NCI-H1694 (cell line): ENCODE measurements at regions not wholly inside any gene's neighbourhood (a gene's known extent, or its start where the extent isn't known, plus 50 kb on each side); places are given as distances from the start of the nearest gene placed in this dataset.
A peak's percentile ranks its signal among the peaks of the same experiment; 100 is the strongest.
"Not testable (repeated sequence)": the region's sequence is repeated elsewhere in the genome, so short reads cannot be mapped to it uniquely, and the experiment has no call there.

Source experiments
- DNase-seq: peaks from one replicate; lab custom pipeline; 2025; lab: John Stamatoyannopoulos, UW

- no peak for DNase-seq
These were observed 141.6 kb downstream of the KCNJ12 start for GRCh38 chr17:21517538-21518293.

GRCh38 chr17:21522755-21523336, 146.7 kb downstream of the KCNJ12 start:
- DNase-seq = no peak

GRCh38 chr17:21523497-21524210, 147.5 kb downstream of the KCNJ12 start:
- peak; percentile 46 for DNase-seq

GRCh38 chr17:21524211-21524591, 148.0 kb downstream of the KCNJ12 start:
- DNase-seq = peak; percentile 64

GRCh38 chr17:21525464-21526130, 149.4 kb downstream of the KCNJ12 start:
- no peak for DNase-seq

GRCh38 chr17:21528031-21528695, 152.0 kb downstream of the KCNJ12 start:
- no peak for DNase-seq

GRCh38 chr17:21530311-21530710, 154.2 kb downstream of the KCNJ12 start:
- no peak for DNase-seq

- no peak for DNase-seq
These were observed 154.7 kb downstream of the KCNJ12 start for GRCh38 chr17:21530841-21531240.

- DNase-seq = no peak
These were observed 156.7 kb downstream of the KCNJ12 start for GRCh38 chr17:21532763-21533385.

- no peak for DNase-seq
These were observed 156.5 kb upstream of the KCNJ18 start for GRCh38 chr17:21535686-21536375.

- DNase-seq = no peak
These were observed 155.0 kb upstream of the KCNJ18 start for GRCh38 chr17:21537302-21537701.

GRCh38 chr17:21538615-21539014, 153.7 kb upstream of the KCNJ18 start:
- no peak for DNase-seq

GRCh38 chr17:21539146-21539545, 153.2 kb upstream of the KCNJ18 start:
- no peak for DNase-seq

GRCh38 chr17:21540502-21540901, 151.8 kb upstream of the KCNJ18 start:
- DNase-seq = no peak

- DNase-seq = no peak
These were observed 150.3 kb upstream of the KCNJ18 start for GRCh38 chr17:21542070-21542469.

GRCh38 chr17:21542991-21543390, 149.3 kb upstream of the KCNJ18 start:
- DNase-seq = no peak

- DNase-seq = no peak
These were observed 147.3 kb upstream of the KCNJ18 start for GRCh38 chr17:21545064-21545463.

GRCh38 chr17:21548236-21548635, 144.1 kb upstream of the KCNJ18 start:
- DNase-seq = no peak

- DNase-seq = no peak
These were observed 143.1 kb upstream of the KCNJ18 start for GRCh38 chr17:21549107-21549687.

GRCh38 chr17:21550031-21550430, 142.3 kb upstream of the KCNJ18 start:
- DNase-seq = not testable (repeated sequence)
